T-cell (primary cell): ENCODE measurements at regions not wholly inside any gene's neighbourhood (a gene's known extent, or its start where the extent isn't known, plus 50 kb on each side); places are given as distances from the start of the nearest gene placed in this dataset.

Experiments used
- ATAC-seq, 4 experiments: fragments of 200-7000 bp in 3 of 4; fragments of 150-1000 bp in 1 of 4; cut with Tn5 transposase; replicated peaks in 1 of 4; 1 replicate in 3 of 4; 2 replicates in 1 of 4; pipeline ENCODE4 v1.10.0; 2021; ENCODE audit warnings: moderate library complexity in 3 of 4, mild to moderate bottlenecking in 2 of 4, moderate number of reproducible peaks in 1 of 4
- CTCF ChIA-PET, 2 donors: fragments of 300-600 bp; sonication (Branson Sonifier 250); formaldehyde crosslinking; loops; one replicate each; lab custom pipeline; 2022; ENCODE audit warnings: antibody characterized with exemption in 2 of 2; lab: Charles Lee
- POLR2A ChIA-PET, 2 donors: fragments of 300-600 bp; sonication (Branson Sonifier 250); formaldehyde crosslinking; loops; one replicate each; lab custom pipeline; 2022; ENCODE audit warnings: antibody characterized with exemption in 2 of 2; lab: Charles Lee
- DNase-seq, 35 experiments: peaks; one replicate each; pipeline versions ENCODE4 v3.0.0 to v3.0.0-alpha.2; 2013 to 2023
- H3K27ac ChIP-seq: one replicate; pipeline ENCODE4 v1.5.1; 2013; ENCODE audit warnings: low read length
- H3K27me3 ChIP-seq, 2 experiments: replicated peaks in 1 of 2; 1 replicate in 1 of 2; 2 replicates in 1 of 2; pipeline versions ENCODE4 v1.6.1 to v1.7.0; 2013; ENCODE audit warnings: low read length in 1 of 2, mixed read lengths in 1 of 2; ENCODE audit not compliant: control insufficient read depth in 2 of 2, insufficient read depth in 2 of 2; ENCODE audit errors: extremely low read depth in 1 of 2
- H3K36me3 ChIP-seq, 2 donors: 1 replicate in 1 of 2; 2 replicates in 1 of 2; pipeline versions ENCODE4 v1.6.1 to v1.7.0; 2013; ENCODE audit warnings: low read length in 1 of 2; ENCODE audit not compliant: control insufficient read depth in 2 of 2, insufficient read depth in 1 of 2; ENCODE audit errors: extremely low read depth in 1 of 2
- H3K4me1 ChIP-seq, 2 experiments: 1 replicate in 1 of 2; 2 replicates in 1 of 2; pipeline versions ENCODE4 v1.6.1 to v1.7.0; 2013; ENCODE audit warnings: low read length in 2 of 2, mixed read lengths in 1 of 2; ENCODE audit not compliant: insufficient read depth in 2 of 2, control insufficient read depth in 1 of 2; ENCODE audit errors: extremely low read depth in 1 of 2
- H3K4me3 ChIP-seq, 2 donors: 1 replicate in 1 of 2; 2 replicates in 1 of 2; pipeline versions ENCODE4 v1.5.1 to v1.7.0; 2013; ENCODE audit warnings: mild to moderate bottlenecking in 2 of 2, low read length in 1 of 2, moderate library complexity in 1 of 2; ENCODE audit not compliant: control insufficient read depth in 1 of 2; ENCODE audit errors: extremely low read depth in 1 of 2
- H3K9me3 ChIP-seq: 2 replicates; pipeline ENCODE4 v1.7.0; 2013
- H3K27ac Mint-ChIP-seq, 2 donors: one replicate each; pipeline ENCODE4 v1.8.0; 2020 to 2021; ENCODE audit warnings: mild to moderate bottlenecking in 2 of 2, mixed read lengths in 2 of 2
- H3K27me3 Mint-ChIP-seq, 2 donors: one replicate each; pipeline ENCODE4 v1.8.0; 2021 to 2022; ENCODE audit warnings: mixed read lengths in 2 of 2
- H3K36me3 Mint-ChIP-seq: one replicate; pipeline ENCODE4 v1.8.0; 2021; ENCODE audit warnings: mixed read lengths
- H3K4me1 Mint-ChIP-seq, 3 donors: one replicate each; pipeline ENCODE4 v1.8.0; 2020 to 2022; ENCODE audit warnings: mixed read lengths in 3 of 3, mild to moderate bottlenecking in 1 of 3
- H3K4me3 Mint-ChIP-seq, 3 donors: one replicate each; pipeline ENCODE4 v1.8.0; 2020 to 2022; ENCODE audit warnings: mild to moderate bottlenecking in 3 of 3, mixed read lengths in 3 of 3, moderate library complexity in 3 of 3
- H3K9me3 Mint-ChIP-seq, 3 donors: one replicate each; pipeline ENCODE4 v1.8.0; 2020 to 2022; ENCODE audit warnings: mixed read lengths in 3 of 3
- WGBS: methylation state at CpG from one replicate; pipeline ENCODE4 v1.1.5; 2013; ENCODE audit warnings: missing lambda C conversion rate; ENCODE audit not compliant: insufficient coverage; 5-methylcytosine and 5-hydroxymethylcytosine counted together

DNA sequence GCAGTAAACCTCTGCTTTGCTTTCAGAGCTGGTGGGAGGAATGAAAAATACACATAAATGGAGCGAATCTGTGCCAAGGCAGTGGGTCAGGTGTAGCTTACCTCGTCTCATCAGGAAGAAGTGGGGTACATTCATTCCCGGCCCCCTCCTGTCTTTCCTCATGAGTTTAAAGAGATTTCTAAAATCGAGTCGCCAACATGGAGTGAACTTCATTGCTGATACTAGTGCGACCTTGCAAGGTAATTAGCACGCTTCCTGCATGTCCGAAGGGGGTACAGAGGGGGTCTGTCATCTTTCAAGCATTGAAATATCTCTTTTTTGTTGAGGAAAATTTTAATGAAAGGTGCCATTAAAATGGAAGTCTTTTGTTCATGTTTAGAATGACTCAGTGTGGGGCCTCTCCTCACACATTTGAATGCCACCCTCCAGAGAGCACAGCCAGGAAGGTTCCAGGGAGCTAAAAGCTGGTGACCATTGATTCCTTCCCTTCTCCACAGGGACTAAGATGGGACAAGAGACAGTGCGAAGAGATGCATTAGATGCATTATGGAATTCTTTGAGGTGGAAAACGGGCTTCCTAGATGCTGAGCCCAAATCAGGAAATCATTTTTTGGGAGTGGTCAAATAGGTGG lies 114.2 kb downstream of the IRX1 start:
- H3K27ac ChIP-seq: no peak overlapping the region
- no peaks in the 10 kb centered on the region for H3K27me3 ChIP-seq
- no peak for DNase-seq
- POLR2A ChIA-PET: no interaction called here
- no peak overlapping the region for H3K4me3 ChIP-seq
- H3K4me1 ChIP-seq: no peaks in the 10 kb centered on the region
- CTCF ChIA-PET: no interaction called here
- Mint-ChIP-seq H3K4me3 (no peak overlapping the region), H3K9me3 (peaks cover 0 to 15% (median 10%) of the 10 kb centered on the region in 3 donors), H3K27ac (no peak overlapping the region), H3K36me3 (no peaks in the 10 kb centered on the region), H3K27me3 (no peaks in the 10 kb centered on the region), H3K4me1 (no peaks in the 10 kb centered on the region)
- no peaks in the 10 kb centered on the region for H3K9me3 ChIP-seq
- WGBS: 66% methylated on average over 6 of the region's 10 CpGs
- no peaks in the 10 kb centered on the region for H3K36me3 ChIP-seq
- ATAC-seq: no peak

DNA sequence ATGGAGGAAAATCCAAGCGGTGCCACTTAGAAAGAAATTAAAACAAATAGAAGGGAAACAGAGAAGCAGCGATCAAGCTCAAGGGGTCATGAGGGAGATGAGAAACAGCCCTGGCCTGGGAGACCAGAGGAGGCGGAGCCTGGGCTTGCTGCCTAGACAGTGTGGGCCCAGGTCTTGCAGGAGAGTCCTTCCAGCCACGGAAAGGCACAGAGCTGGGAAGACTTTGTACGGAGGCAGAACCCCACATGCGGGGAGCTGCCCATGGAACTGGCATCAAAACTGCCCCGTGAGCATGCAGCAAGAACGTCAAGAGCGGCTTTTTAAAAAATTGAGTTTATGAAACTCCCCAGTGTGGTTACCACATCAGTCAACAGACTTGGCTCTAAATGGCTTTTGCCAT lies 119.4 kb downstream of the IRX1 start:
- CTCF ChIA-PET: no interaction called here
- 70% methylated on average over 8 of the region's 9 CpGs for WGBS

GRCh38 chr5:3729631-3730030 lies 134.0 kb downstream of the IRX1 start:
- DNase-seq (no peak), ATAC-seq (no peak)
- Histone ChIP-seq H3K27ac (no peak overlapping the region), H3K36me3 (no peaks in the 10 kb centered on the region), H3K27me3 (peaks cover 0 to 3% of the 10 kb centered on the region in 2 experiments), H3K9me3 (no peaks in the 10 kb centered on the region), H3K4me1 (no peaks in the 10 kb centered on the region), H3K4me3 (no peak overlapping the region)
- CTCF ChIA-PET: no interaction called here
- H3K9me3 Mint-ChIP-seq: no peaks in the 10 kb centered on the region
- 71% methylated on average over 4 of the region's 8 CpGs for WGBS
- H3K4me1 Mint-ChIP-seq: no peaks in the 10 kb centered on the region
- H3K36me3 Mint-ChIP-seq: no peaks in the 10 kb centered on the region
- H3K27me3 Mint-ChIP-seq: no peaks in the 10 kb centered on the region
- H3K4me3 Mint-ChIP-seq: no peak overlapping the region
- no peak overlapping the region for H3K27ac Mint-ChIP-seq
- POLR2A ChIA-PET: interaction anchor here in 1 of 2 donors (0.6 kb wide), 1 partner anchor 9 kb away, joined by 4 read pairs; no protein-coding TSS in a partner anchor

More for the DNA sequence above, 119.4 kb downstream of the IRX1 start:
- Mint-ChIP-seq H3K9me3 (peaks cover 2 to 21% (median 14%) of the 10 kb centered on the region in 3 donors), H3K27me3 (no peaks in the 10 kb centered on the region), H3K4me3 (no peak overlapping the region), H3K36me3 (no peaks in the 10 kb centered on the region), H3K27ac (no peak overlapping the region), H3K4me1 (no peaks in the 10 kb centered on the region)
- H3K27ac ChIP-seq: no peak overlapping the region
- H3K36me3 ChIP-seq: no peaks in the 10 kb centered on the region
- ATAC-seq: no peak
- no peaks in the 10 kb centered on the region for H3K9me3 ChIP-seq
- no peaks in the 10 kb centered on the region for H3K4me1 ChIP-seq
- POLR2A ChIA-PET: no interaction called here
- H3K4me3 ChIP-seq: no peak overlapping the region
- no peak for DNase-seq
- no peaks in the 10 kb centered on the region for H3K27me3 ChIP-seq

GRCh38 chr5:3734632-3735031 lies 139.0 kb downstream of the IRX1 start:
- Mint-ChIP-seq H3K4me3 (no peak overlapping the region), H3K4me1 (no peaks in the 10 kb centered on the region), H3K36me3 (no peaks in the 10 kb centered on the region), H3K9me3 (peaks cover 0 to 5% (median 0%) of the 10 kb centered on the region in 3 donors), H3K27ac (no peak overlapping the region), H3K27me3 (no peaks in the 10 kb centered on the region)
- WGBS: 79% methylated on average over 3 of the region's 6 CpGs
- Histone ChIP-seq H3K27ac (no peak overlapping the region), H3K9me3 (no peaks in the 10 kb centered on the region), H3K27me3 (no peaks in the 10 kb centered on the region), H3K36me3 (no peaks in the 10 kb centered on the region), H3K4me3 (no peak overlapping the region), H3K4me1 (no peaks in the 10 kb centered on the region)
- ATAC-seq (no peak), DNase-seq (no peak)
- ChIA-PET CTCF (interaction anchor here in 1 of 2 donors (0.6 kb wide), 1 partner anchor 10 kb away, joined by 3 read pairs; no protein-coding TSS in a partner anchor), POLR2A (no interaction called here)

GRCh38 chr5:3736466-3736865 lies 140.8 kb downstream of the IRX1 start:
- no peak for DNase-seq
- H3K36me3 Mint-ChIP-seq: no peaks in the 10 kb centered on the region
- H3K27ac ChIP-seq: no peak overlapping the region
- WGBS: 74% methylated on average over 11 of the region's 16 CpGs
- ATAC-seq: no peak
- H3K4me1 ChIP-seq: no peaks in the 10 kb centered on the region
- no peak overlapping the region for H3K4me3 Mint-ChIP-seq
- H3K4me3 ChIP-seq: no peak overlapping the region
- no peak overlapping the region for H3K27ac Mint-ChIP-seq
- no peaks in the 10 kb centered on the region for H3K27me3 ChIP-seq
- no peaks in the 10 kb centered on the region for H3K27me3 Mint-ChIP-seq
- CTCF ChIA-PET: no interaction called here
- H3K4me1 Mint-ChIP-seq: no peaks in the 10 kb centered on the region
- no peaks in the 10 kb centered on the region for H3K9me3 ChIP-seq
- POLR2A ChIA-PET: no interaction called here
- peaks cover 0 to 8% (median 0%) of the 10 kb centered on the region in 3 donors for H3K9me3 Mint-ChIP-seq
- H3K36me3 ChIP-seq: no peaks in the 10 kb centered on the region

GRCh38 chr5:3736926-3737325 lies 141.3 kb downstream of the IRX1 start:
- Mint-ChIP-seq H3K36me3 (no peaks in the 10 kb centered on the region), H3K9me3 (peaks cover 0 to 12% (median 0%) of the 10 kb centered on the region in 3 donors), H3K4me1 (no peaks in the 10 kb centered on the region), H3K27ac (no peak overlapping the region), H3K27me3 (no peaks in the 10 kb centered on the region), H3K4me3 (no peak overlapping the region)
- Histone ChIP-seq H3K36me3 (no peaks in the 10 kb centered on the region), H3K4me1 (no peaks in the 10 kb centered on the region), H3K27ac (no peak overlapping the region), H3K4me3 (no peak overlapping the region), H3K9me3 (no peaks in the 10 kb centered on the region), H3K27me3 (no peaks in the 10 kb centered on the region)
- ChIA-PET CTCF (no interaction called here), POLR2A (no interaction called here)
- DNase-seq: no peak
- no peak for ATAC-seq
- WGBS: 94% methylated on average over 6 of the region's 9 CpGs
